Fibroblast of lung (primary cell): ENCODE measurements at regions not wholly inside any gene's neighbourhood (a gene's known extent, or its start where the extent isn't known, plus 50 kb on each side); places are given as distances from the start of the nearest gene placed in this dataset.

ENCODE experiments used
- DNase-seq, 2 donors: peaks; one replicate each; pipeline versions ENCODE4 v3.0.0 to v3.0.0-alpha.2; 2010; ENCODE audit warnings: low read depth in 2 of 2
- H2AFZ ChIP-seq: 2 replicates; pipeline ENCODE4 v1.5.1; 2012; ENCODE audit warnings: low read length, control low read depth, inconsistent platforms
- H3K27ac ChIP-seq: 2 replicates; pipeline ENCODE4 v1.5.1; 2011; ENCODE audit warnings: low read length, control low read depth; ENCODE audit not compliant: insufficient read depth
- H3K27me3 ChIP-seq: 2 replicates; pipeline ENCODE4 v1.5.1; 2011; ENCODE audit warnings: mild to moderate bottlenecking, low read length; ENCODE audit not compliant: control insufficient read depth, insufficient read depth
- H3K36me3 ChIP-seq: 2 replicates; pipeline ENCODE4 v1.5.1; 2011; ENCODE audit warnings: low read length; ENCODE audit not compliant: control insufficient read depth, insufficient read depth
- H3K4me1 ChIP-seq: 2 replicates; pipeline ENCODE4 v1.5.1; 2011; ENCODE audit warnings: low read length; ENCODE audit not compliant: control insufficient read depth, insufficient read depth; ENCODE audit errors: extremely low read depth
- H3K4me2 ChIP-seq: 2 replicates; pipeline ENCODE4 v1.5.1; 2011; ENCODE audit warnings: low read length, control low read depth; ENCODE audit not compliant: insufficient read depth; ENCODE audit errors: extremely low read depth
- H3K4me3 ChIP-seq, 4 experiments: fragments of 200-600 bp in 1 of 4; sonication (generic) in 1 of 4; replicated peaks in 1 of 4; 2 replicates each; pipeline ENCODE4 v1.5.1; 2011 to 2016; ENCODE audit warnings: low read length in 4 of 4, low read depth in 3 of 4, mild to moderate bottlenecking in 3 of 4, control low read depth in 2 of 4, inconsistent platforms in 1 of 4, mixed read lengths in 1 of 4; ENCODE audit not compliant: insufficient read depth in 1 of 4; ENCODE audit errors: control extremely low read depth in 1 of 4
- H3K79me2 ChIP-seq: 2 replicates; pipeline ENCODE4 v1.5.1; 2012; ENCODE audit warnings: mild to moderate bottlenecking, low read length, inconsistent platforms; ENCODE audit not compliant: control insufficient read depth, insufficient read depth
- H3K9ac ChIP-seq: 2 replicates; pipeline ENCODE4 v1.5.1; 2011; ENCODE audit warnings: mild to moderate bottlenecking, low read length, control low read depth; ENCODE audit not compliant: insufficient read depth
- H3K9me3 ChIP-seq: 2 replicates; pipeline ENCODE4 v1.5.1; 2012; ENCODE audit warnings: low read depth, low read length; ENCODE audit not compliant: control insufficient read depth, insufficient read depth
- H4K20me1 ChIP-seq: 2 replicates; pipeline ENCODE4 v1.5.1; 2011; ENCODE audit warnings: low read length; ENCODE audit not compliant: control insufficient read depth, insufficient read depth; ENCODE audit errors: extremely low read depth
- EZH2 ChIP-seq: IDR thresholded peaks from 2 replicates; pipeline ENCODE4 v1.5.1; 2012; ENCODE audit warnings: low read length, control low read depth, mild to moderate bottlenecking; ENCODE audit errors: missing control alignments
- TF ChIP-seq, protein P1 (sequence below), 2 donors: IDR thresholded peaks in 1 of 2; conservative IDR thresholded peaks in 1 of 2; 1 replicate in 1 of 2; 2 replicates in 1 of 2; pipeline ENCODE4 v1.5.1; 2011 to 2012; ENCODE audit warnings: low read length in 2 of 2, control low read depth in 1 of 2, inconsistent platforms in 1 of 2, low read depth in 1 of 2, mild to moderate bottlenecking in 1 of 2

DNA sequence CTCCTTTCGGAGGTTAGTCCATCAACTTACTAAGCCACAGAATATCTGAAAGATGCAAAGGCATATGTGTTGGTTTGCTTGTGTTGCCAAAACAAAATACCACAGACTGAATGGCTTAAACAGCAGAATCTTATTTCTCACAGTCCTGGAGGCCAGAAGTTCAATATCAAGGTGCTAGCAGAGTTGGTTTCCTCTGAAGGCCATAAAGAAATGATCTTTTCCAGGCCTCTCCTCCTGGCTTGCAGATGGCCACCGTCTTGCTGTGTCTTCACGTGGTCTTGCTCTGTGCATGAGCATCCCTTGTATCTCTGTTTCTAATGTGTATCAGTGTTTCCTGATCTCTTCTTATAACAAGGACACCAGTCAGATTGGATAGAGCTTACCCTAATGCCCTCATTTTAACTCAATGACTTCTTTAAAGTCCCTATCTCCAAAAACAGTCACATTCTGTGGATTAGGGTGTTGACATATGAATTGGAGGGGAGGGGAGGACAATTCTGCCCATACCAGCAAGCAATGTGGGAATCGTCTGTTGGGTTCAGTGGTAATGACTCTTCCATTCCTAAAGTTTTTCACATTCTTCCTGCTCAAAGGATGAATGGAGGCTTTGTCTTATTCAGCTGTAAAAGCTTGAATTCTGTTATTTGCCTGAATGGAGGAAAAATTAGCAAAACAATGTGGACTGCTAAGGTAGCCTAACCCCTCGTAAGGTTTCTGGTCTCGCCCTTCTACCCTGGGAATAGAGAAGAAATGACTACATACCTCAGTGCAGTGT, 715.7 kb downstream of the DIAPH3 start:
- no peaks in the 10 kb centered on the region for H3K9me3 ChIP-seq
- H3K9ac ChIP-seq, result no peak overlapping the region
- no peaks in the 10 kb centered on the region for H3K79me2 ChIP-seq
- H3K4me1 ChIP-seq, result no peaks in the 10 kb centered on the region
- TF ChIP-seq, protein P1, sequence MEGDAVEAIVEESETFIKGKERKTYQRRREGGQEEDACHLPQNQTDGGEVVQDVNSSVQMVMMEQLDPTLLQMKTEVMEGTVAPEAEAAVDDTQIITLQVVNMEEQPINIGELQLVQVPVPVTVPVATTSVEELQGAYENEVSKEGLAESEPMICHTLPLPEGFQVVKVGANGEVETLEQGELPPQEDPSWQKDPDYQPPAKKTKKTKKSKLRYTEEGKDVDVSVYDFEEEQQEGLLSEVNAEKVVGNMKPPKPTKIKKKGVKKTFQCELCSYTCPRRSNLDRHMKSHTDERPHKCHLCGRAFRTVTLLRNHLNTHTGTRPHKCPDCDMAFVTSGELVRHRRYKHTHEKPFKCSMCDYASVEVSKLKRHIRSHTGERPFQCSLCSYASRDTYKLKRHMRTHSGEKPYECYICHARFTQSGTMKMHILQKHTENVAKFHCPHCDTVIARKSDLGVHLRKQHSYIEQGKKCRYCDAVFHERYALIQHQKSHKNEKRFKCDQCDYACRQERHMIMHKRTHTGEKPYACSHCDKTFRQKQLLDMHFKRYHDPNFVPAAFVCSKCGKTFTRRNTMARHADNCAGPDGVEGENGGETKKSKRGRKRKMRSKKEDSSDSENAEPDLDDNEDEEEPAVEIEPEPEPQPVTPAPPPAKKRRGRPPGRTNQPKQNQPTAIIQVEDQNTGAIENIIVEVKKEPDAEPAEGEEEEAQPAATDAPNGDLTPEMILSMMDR (conservative IDR thresholded peaks at IDR 0.05 in 1 of 2, IDR thresholded peaks at IDR 0.05 in 1 of 2; ENCODE audit: low read depth in 1 of 2, low read length in 2 of 2), result no peak
- TF ChIP-seq EZH2, result no peak
- H2AFZ ChIP-seq, result no peak overlapping the region
- DNase-seq, result peak; percentile 32 to 94
- no peak overlapping the region for H3K27ac ChIP-seq
- no peak overlapping the region for H3K4me3 ChIP-seq
- H3K4me2 ChIP-seq, result no peak overlapping the region
- no peaks in the 10 kb centered on the region for H3K27me3 ChIP-seq
- H3K36me3 ChIP-seq, result no peaks in the 10 kb centered on the region
- H4K20me1 ChIP-seq, result no peaks in the 10 kb centered on the region

DNA sequence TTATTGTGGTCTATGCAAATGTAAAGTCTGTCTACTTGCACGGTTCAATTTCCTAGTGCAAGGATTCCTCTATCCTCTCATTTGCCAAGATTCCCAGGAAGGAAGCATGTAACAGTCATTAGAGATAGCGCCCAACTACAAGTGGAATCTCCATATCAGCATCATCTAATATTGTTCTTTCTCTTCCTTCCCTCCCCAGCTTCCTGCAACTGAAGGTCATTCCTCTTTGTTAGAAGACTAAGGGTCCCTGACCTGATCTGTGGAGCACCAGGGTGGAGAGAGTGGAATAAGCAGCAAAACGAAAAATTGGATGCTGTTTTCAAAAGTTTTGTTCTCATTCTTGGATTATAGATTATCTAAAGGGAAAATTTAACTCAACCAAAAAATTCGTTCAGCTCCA, 714.0 kb downstream of the DIAPH3 start:
- no peak overlapping the region for H3K4me3 ChIP-seq
- no peak for TF ChIP-seq EZH2
- TF ChIP-seq, protein P1 (conservative IDR thresholded peaks at IDR 0.05 in 1 of 2, IDR thresholded peaks at IDR 0.05 in 1 of 2; ENCODE audit: low read depth in 1 of 2, low read length in 2 of 2), result no peak
- H3K79me2 ChIP-seq, result no peaks in the 10 kb centered on the region
- H2AFZ ChIP-seq, result no peak overlapping the region
- no peak overlapping the region for H3K4me2 ChIP-seq
- H3K9ac ChIP-seq, result no peak overlapping the region
- H3K27me3 ChIP-seq, result no peaks in the 10 kb centered on the region
- no peak overlapping the region for H3K27ac ChIP-seq
- no peaks in the 10 kb centered on the region for H3K36me3 ChIP-seq
- no peaks in the 10 kb centered on the region for H4K20me1 ChIP-seq
- no peaks in the 10 kb centered on the region for H3K9me3 ChIP-seq
- DNase-seq, result no peak
- no peaks in the 10 kb centered on the region for H3K4me1 ChIP-seq

DNA sequence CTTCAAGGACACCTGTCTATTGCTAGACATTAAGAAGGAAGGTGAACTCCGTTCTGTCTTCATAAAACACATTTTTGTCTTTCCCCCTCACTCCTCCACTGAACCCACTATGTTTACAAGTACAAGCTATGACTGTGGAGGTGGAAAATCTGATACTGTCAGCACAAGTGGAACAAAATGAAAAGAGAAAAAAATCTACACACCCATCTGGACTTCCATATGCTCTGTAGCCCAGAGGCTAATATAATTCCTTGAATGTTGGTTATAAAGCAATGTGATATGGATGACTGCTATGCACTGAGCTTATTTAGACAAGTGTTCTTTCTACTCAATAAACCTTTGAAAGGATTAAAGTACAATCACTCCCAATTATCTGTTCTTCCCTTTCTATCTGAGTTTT, 713.5 kb downstream of the DIAPH3 start:
- Histone ChIP-seq H4K20me1 (no peaks in the 10 kb centered on the region), H3K79me2 (no peaks in the 10 kb centered on the region), H3K4me3 (no peak overlapping the region), H3K27ac (no peak overlapping the region), H3K9ac (no peak overlapping the region), H3K27me3 (no peaks in the 10 kb centered on the region), H3K4me1 (no peaks in the 10 kb centered on the region), H3K9me3 (no peaks in the 10 kb centered on the region), H3K36me3 (no peaks in the 10 kb centered on the region), H2AFZ (no peak overlapping the region), H3K4me2 (no peak overlapping the region)
- DNase-seq, result no peak
- TF ChIP-seq EZH2, result no peak
- TF ChIP-seq, protein P1 (conservative IDR thresholded peaks at IDR 0.05 in 1 of 2, IDR thresholded peaks at IDR 0.05 in 1 of 2; ENCODE audit: low read depth in 1 of 2, low read length in 2 of 2), result no peak
